ENCODE measurements at regions not wholly inside any gene's neighbourhood (a gene's known extent, or its start where the extent isn't known, plus 50 kb on each side); places are given as distances from the start of the nearest gene placed in this dataset.

- TF ChIP-seq EZH2 (IDR thresholded peaks at IDR 0.05; ENCODE audit: borderline replicate concordance, low read length) (no peak), CTCF (conservative IDR thresholded peaks at IDR 0.05 in 1 of 2, IDR thresholded peaks at IDR 0.05 in 1 of 2; ENCODE audit: extremely low read depth in 1 of 2, insufficient read depth in 1 of 2, low read depth in 1 of 2, low read length in 2 of 2) (no peak)
Observed at GRCh38 chr5:174172566-174172965, 127.1 kb downstream of the NSG2 start.

Data from mammary epithelial cell (primary cell).